Vagina (tissue), 2 donors: ENCODE measurements at regions not wholly inside any gene's neighbourhood (a gene's known extent, or its start where the extent isn't known, plus 50 kb on each side); places are given as distances from the start of the nearest gene placed in this dataset.

Experiments used
- DNase-seq, 2 donors: peaks; one replicate each; pipeline ENCODE4 v3.0.0-alpha.2; 2017; ENCODE audit errors: extremely low spot score in 2 of 2
- H3K27ac ChIP-seq: fragments of 200-600 bp; sonication (generic); one replicate; pipeline ENCODE4 v1.5.1; 2019
- H3K27me3 ChIP-seq: fragments of 200-600 bp; sonication (generic); one replicate; pipeline ENCODE4 v1.5.1; 2019
- H3K36me3 ChIP-seq, 2 donors: fragments of 200-600 bp; sonication (generic); one replicate each; pipeline ENCODE4 v1.5.1; 2017 to 2019
- H3K4me1 ChIP-seq: fragments of 200-600 bp; sonication (generic); one replicate; pipeline ENCODE4 v1.5.1; 2019
- H3K4me3 ChIP-seq, 2 donors: fragments of 200-600 bp; sonication (generic); 1 replicate in 1 of 2; 2 replicates in 1 of 2; pipeline ENCODE4 v1.5.1; 2016 to 2019
- H3K9me3 ChIP-seq: fragments of 200-600 bp; sonication (generic); one replicate; pipeline ENCODE4 v1.5.1; 2019
- CTCF ChIP-seq, 3 experiments: fragments of 450-650 bp in 2 of 3; fragments of 200-600 bp in 1 of 3; sonication (generic) in 1 of 3; IDR thresholded peaks; one replicate each; pipeline ENCODE4 v1.5.1; 2017 to 2019; ENCODE audit warnings: antibody characterized with exemption in 3 of 3, mild to moderate bottlenecking in 2 of 3, moderate library complexity in 2 of 3
- POLR2A ChIP-seq, 2 donors: fragments of 450-650 bp; IDR thresholded peaks; one replicate each; pipeline ENCODE4 v1.6.1; 2017; ENCODE audit warnings: antibody characterized with exemption in 2 of 2, mild to moderate bottlenecking in 2 of 2, moderate library complexity in 2 of 2
- POLR2AphosphoS5 ChIP-seq, 2 donors: sonication (generic); formaldehyde crosslinking; IDR thresholded peaks; one replicate each; pipeline ENCODE4 v1.9.0; 2017; ENCODE audit warnings: antibody characterized with exemption in 2 of 2, mild to moderate bottlenecking in 2 of 2, low read depth in 1 of 2; ENCODE audit not compliant: insufficient read depth in 1 of 2
- intact Hi-C: fragments of 100-400 bp; cut with DNase I; formaldehyde crosslinking; loops from one replicate; pipeline ENCODE4 v1.15.1; 2023

GRCh38 chr9:14455243-14455642, 141.3 kb upstream of the NFIB start:
- intact Hi-C loops, result no loop called here
- DNase-seq, result no peak
- no peaks in the 10 kb centered on the region for H3K36me3 ChIP-seq
- H3K27me3 ChIP-seq, result no peaks in the 10 kb centered on the region
- no peaks in the 10 kb centered on the region for H3K9me3 ChIP-seq
- no peaks in the 10 kb centered on the region for H3K4me1 ChIP-seq
- no peak overlapping the region for H3K4me3 ChIP-seq
- no peak for TF ChIP-seq CTCF (IDR thresholded peaks at IDR 0.05)
- no peak for TF ChIP-seq POLR2A (IDR thresholded peaks at IDR 0.05)
- no peak for TF ChIP-seq POLR2AphosphoS5 (IDR thresholded peaks at IDR 0.05; ENCODE audit: insufficient read depth in 1 of 2, low read depth in 1 of 2)
- H3K27ac ChIP-seq, result no peak overlapping the region

GRCh38 chr9:14453286-14453685, 139.3 kb upstream of the NFIB start:
- Histone ChIP-seq H3K9me3 (no peaks in the 10 kb centered on the region), H3K4me1 (no peaks in the 10 kb centered on the region), H3K4me3 (no peak overlapping the region), H3K27ac (no peak overlapping the region), H3K36me3 (no peaks in the 10 kb centered on the region), H3K27me3 (no peaks in the 10 kb centered on the region)
- no peak for DNase-seq
- no peak for TF ChIP-seq CTCF (IDR thresholded peaks at IDR 0.05)
- TF ChIP-seq POLR2AphosphoS5 (IDR thresholded peaks at IDR 0.05; ENCODE audit: insufficient read depth in 1 of 2, low read depth in 1 of 2), result no peak
- no peak for TF ChIP-seq POLR2A (IDR thresholded peaks at IDR 0.05)
- intact Hi-C loops, result no loop called here

- no peak for DNase-seq
- H3K27ac ChIP-seq, result no peak overlapping the region
- H3K36me3 ChIP-seq, result no peaks in the 10 kb centered on the region
- no peaks in the 10 kb centered on the region for H3K4me1 ChIP-seq
- no peaks in the 10 kb centered on the region for H3K27me3 ChIP-seq
- intact Hi-C loops, result no loop called here
- H3K4me3 ChIP-seq, result no peak overlapping the region
- no peaks in the 10 kb centered on the region for H3K9me3 ChIP-seq
- TF ChIP-seq POLR2AphosphoS5 (IDR thresholded peaks at IDR 0.05; ENCODE audit: insufficient read depth in 1 of 2, low read depth in 1 of 2), result no peak
- no peak for TF ChIP-seq CTCF (IDR thresholded peaks at IDR 0.05)
- TF ChIP-seq POLR2A (IDR thresholded peaks at IDR 0.05), result no peak
Observed at GRCh38 chr9:14452539-14452938, 138.6 kb upstream of the NFIB start.

- no peak for TF ChIP-seq CTCF (IDR thresholded peaks at IDR 0.05)
- TF ChIP-seq POLR2AphosphoS5 (IDR thresholded peaks at IDR 0.05; ENCODE audit: insufficient read depth in 1 of 2, low read depth in 1 of 2), result no peak
- no peak for TF ChIP-seq POLR2A (IDR thresholded peaks at IDR 0.05)
- intact Hi-C loops, result no loop called here
- H3K9me3 ChIP-seq, result no peaks in the 10 kb centered on the region
- H3K27me3 ChIP-seq, result no peaks in the 10 kb centered on the region
- H3K27ac ChIP-seq, result no peak overlapping the region
- DNase-seq, result no peak
- no peaks in the 10 kb centered on the region for H3K4me1 ChIP-seq
- no peak overlapping the region for H3K4me3 ChIP-seq
- no peaks in the 10 kb centered on the region for H3K36me3 ChIP-seq
Observed at GRCh38 chr9:14451949-14452348, 138.0 kb upstream of the NFIB start.

GRCh38 chr9:14447103-14447502, 133.2 kb upstream of the NFIB start:
- intact Hi-C loops, result no loop called here
- TF ChIP-seq CTCF (IDR thresholded peaks at IDR 0.05) (no peak), POLR2AphosphoS5 (IDR thresholded peaks at IDR 0.05; ENCODE audit: insufficient read depth in 1 of 2, low read depth in 1 of 2) (no peak), POLR2A (IDR thresholded peaks at IDR 0.05) (no peak)
- DNase-seq, result no peak
- H3K27me3 ChIP-seq, result no peaks in the 10 kb centered on the region
- no peaks in the 10 kb centered on the region for H3K4me1 ChIP-seq
- H3K4me3 ChIP-seq, result no peak overlapping the region
- H3K9me3 ChIP-seq, result no peaks in the 10 kb centered on the region
- no peak overlapping the region for H3K27ac ChIP-seq
- H3K36me3 ChIP-seq, result no peaks in the 10 kb centered on the region
